PC-9 (cell line): ENCODE measurements at regions not wholly inside any gene's neighbourhood (a gene's known extent, or its start where the extent isn't known, plus 50 kb on each side); places are given as distances from the start of the nearest gene placed in this dataset.

ENCODE experiments used
- EZH2 ChIP-seq: fragments of 200-600 bp; sonication (generic); IDR thresholded peaks from 2 replicates; pipeline ENCODE4 v1.8.0; 2017; ENCODE audit warnings: antibody characterized with exemption, low read depth
- TF ChIP-seq, protein P1 (sequence below): fragments of 200-600 bp; sonication (generic); conservative IDR thresholded peaks from 2 replicates; pipeline ENCODE4 v1.6.1; 2017; ENCODE audit warnings: mixed run types, antibody characterized with exemption, mild to moderate bottlenecking, moderate library complexity

DNA sequence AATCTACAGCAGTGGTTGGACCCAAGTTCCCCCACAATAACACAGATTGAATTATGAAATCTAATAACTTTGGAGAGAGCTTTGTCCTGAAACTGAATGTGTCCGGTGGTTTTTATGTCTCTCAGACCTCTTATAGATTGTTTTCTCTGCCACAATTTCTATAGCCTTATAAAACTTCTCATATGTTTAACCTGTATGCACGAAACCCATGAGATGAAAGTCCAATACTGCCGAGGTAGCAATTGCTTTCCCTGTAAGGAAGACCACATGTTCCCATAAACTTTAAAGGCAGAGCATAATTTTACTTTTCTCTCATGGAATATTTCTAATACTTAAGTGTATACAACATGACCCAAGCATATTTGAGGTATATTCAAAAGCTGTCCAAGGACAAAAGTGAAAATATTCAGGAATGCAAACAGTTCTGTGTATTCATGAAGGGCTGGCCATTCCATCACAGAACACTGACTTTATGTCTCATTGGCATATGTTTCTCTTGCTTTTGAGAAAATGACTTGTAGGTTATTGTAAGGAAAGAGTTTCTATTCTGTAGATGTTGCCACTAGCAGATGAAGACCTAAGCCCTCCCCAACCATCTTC, 94.4 kb upstream of the TLE4 start:
- TF ChIP-seq, protein P1, sequence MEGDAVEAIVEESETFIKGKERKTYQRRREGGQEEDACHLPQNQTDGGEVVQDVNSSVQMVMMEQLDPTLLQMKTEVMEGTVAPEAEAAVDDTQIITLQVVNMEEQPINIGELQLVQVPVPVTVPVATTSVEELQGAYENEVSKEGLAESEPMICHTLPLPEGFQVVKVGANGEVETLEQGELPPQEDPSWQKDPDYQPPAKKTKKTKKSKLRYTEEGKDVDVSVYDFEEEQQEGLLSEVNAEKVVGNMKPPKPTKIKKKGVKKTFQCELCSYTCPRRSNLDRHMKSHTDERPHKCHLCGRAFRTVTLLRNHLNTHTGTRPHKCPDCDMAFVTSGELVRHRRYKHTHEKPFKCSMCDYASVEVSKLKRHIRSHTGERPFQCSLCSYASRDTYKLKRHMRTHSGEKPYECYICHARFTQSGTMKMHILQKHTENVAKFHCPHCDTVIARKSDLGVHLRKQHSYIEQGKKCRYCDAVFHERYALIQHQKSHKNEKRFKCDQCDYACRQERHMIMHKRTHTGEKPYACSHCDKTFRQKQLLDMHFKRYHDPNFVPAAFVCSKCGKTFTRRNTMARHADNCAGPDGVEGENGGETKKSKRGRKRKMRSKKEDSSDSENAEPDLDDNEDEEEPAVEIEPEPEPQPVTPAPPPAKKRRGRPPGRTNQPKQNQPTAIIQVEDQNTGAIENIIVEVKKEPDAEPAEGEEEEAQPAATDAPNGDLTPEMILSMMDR: no peak
- TF ChIP-seq EZH2: no peak
